ENCODE measurements at regions not wholly inside any gene's neighbourhood (a gene's known extent, or its start where the extent isn't known, plus 50 kb on each side); places are given as distances from the start of the nearest gene placed in this dataset.

DNA sequence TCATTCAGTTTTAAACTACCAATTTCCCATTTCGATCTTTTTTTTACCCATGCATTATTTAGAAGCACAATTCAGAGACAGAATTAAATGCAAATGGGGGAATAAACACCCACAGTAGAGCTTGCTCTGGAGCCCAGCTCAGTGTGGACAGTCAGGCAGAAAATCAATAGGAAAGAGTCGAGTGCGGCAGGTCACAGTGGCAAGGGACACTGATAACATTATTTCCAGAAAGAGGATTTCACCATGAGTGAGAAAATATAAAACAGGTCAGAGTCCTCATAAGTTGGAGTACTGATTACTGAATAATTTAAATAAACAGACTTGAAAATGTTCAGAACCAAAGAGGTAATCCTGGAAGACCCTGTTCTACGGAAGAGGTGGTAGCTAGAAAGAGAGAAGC lies 532.5 kb downstream of the CCSER2 start:
- TF ChIP-seq POLR2A (IDR thresholded peaks at IDR 0.05): no peak
- TF ChIP-seq, protein P1, sequence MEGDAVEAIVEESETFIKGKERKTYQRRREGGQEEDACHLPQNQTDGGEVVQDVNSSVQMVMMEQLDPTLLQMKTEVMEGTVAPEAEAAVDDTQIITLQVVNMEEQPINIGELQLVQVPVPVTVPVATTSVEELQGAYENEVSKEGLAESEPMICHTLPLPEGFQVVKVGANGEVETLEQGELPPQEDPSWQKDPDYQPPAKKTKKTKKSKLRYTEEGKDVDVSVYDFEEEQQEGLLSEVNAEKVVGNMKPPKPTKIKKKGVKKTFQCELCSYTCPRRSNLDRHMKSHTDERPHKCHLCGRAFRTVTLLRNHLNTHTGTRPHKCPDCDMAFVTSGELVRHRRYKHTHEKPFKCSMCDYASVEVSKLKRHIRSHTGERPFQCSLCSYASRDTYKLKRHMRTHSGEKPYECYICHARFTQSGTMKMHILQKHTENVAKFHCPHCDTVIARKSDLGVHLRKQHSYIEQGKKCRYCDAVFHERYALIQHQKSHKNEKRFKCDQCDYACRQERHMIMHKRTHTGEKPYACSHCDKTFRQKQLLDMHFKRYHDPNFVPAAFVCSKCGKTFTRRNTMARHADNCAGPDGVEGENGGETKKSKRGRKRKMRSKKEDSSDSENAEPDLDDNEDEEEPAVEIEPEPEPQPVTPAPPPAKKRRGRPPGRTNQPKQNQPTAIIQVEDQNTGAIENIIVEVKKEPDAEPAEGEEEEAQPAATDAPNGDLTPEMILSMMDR (IDR thresholded peaks at IDR 0.05 in 4 of 5, conservative IDR thresholded peaks at IDR 0.05 in 1 of 5): no peak
